ENCODE measurements at regions not wholly inside any gene's neighbourhood (a gene's known extent, or its start where the extent isn't known, plus 50 kb on each side); places are given as distances from the start of the nearest gene placed in this dataset.

DNA sequence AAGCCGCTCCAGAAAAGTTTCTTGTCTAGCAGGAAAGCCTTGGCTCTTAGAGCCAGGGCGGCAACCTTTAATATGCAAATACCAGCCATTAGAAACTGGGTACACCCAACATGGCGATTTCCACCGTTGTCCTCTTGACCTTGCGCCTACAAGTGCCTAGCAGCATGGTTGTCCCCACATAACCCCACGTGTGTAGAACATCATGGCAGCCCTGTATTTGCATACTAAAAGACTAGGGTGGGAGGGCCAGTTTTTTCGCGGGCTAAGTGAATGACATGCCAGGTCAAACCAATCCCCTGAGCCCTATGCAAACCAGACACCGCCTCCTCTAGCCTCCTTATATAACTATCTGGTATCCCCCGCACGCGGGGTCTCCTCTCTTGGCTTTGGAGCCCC, 58.4 kb upstream of the FZD8 start:
- TF ChIP-seq, protein P1, sequence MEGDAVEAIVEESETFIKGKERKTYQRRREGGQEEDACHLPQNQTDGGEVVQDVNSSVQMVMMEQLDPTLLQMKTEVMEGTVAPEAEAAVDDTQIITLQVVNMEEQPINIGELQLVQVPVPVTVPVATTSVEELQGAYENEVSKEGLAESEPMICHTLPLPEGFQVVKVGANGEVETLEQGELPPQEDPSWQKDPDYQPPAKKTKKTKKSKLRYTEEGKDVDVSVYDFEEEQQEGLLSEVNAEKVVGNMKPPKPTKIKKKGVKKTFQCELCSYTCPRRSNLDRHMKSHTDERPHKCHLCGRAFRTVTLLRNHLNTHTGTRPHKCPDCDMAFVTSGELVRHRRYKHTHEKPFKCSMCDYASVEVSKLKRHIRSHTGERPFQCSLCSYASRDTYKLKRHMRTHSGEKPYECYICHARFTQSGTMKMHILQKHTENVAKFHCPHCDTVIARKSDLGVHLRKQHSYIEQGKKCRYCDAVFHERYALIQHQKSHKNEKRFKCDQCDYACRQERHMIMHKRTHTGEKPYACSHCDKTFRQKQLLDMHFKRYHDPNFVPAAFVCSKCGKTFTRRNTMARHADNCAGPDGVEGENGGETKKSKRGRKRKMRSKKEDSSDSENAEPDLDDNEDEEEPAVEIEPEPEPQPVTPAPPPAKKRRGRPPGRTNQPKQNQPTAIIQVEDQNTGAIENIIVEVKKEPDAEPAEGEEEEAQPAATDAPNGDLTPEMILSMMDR (IDR thresholded peaks at IDR 0.05) = no peak
- TF ChIP-seq EZH2 (IDR thresholded peaks at IDR 0.05; ENCODE audit: borderline replicate concordance, insufficient read depth, low read depth, low read length, poor library complexity, severe bottlenecking) = no peak

All from B cell (primary cell).